Nephron (organoid): ENCODE measurements at regions not wholly inside any gene's neighbourhood (a gene's known extent, or its start where the extent isn't known, plus 50 kb on each side); places are given as distances from the start of the nearest gene placed in this dataset.

Experiments
- H3K27ac Mint-ChIP-seq, 3 experiments: 2 replicates each; pipeline ENCODE4 v1.8.0; 2020; ENCODE audit warnings: mixed read lengths in 3 of 3, mild to moderate bottlenecking in 2 of 3, moderate library complexity in 1 of 3
- H3K27me3 Mint-ChIP-seq: 2 replicates; pipeline ENCODE4 v1.8.0; 2021; ENCODE audit warnings: low read depth, mild to moderate bottlenecking, moderate library complexity, mixed read lengths
- H3K36me3 Mint-ChIP-seq: 2 replicates; pipeline ENCODE4 v1.8.0; 2020; ENCODE audit warnings: low read depth, mixed read lengths
- H3K4me1 Mint-ChIP-seq: 2 replicates; pipeline ENCODE4 v1.8.0; 2020; ENCODE audit warnings: mixed read lengths
- H3K4me3 Mint-ChIP-seq, 3 experiments: 2 replicates each; pipeline ENCODE4 v1.8.0; 2020; ENCODE audit warnings: mild to moderate bottlenecking in 3 of 3, mixed read lengths in 3 of 3, moderate library complexity in 2 of 3
- H3K9me3 Mint-ChIP-seq: 2 replicates; pipeline ENCODE4 v1.8.0; 2020; ENCODE audit warnings: mixed read lengths
- TF ChIP-seq, protein P1 (sequence below), 3 experiments: fragments of 200-600 bp; sonication (generic); IDR thresholded peaks; one replicate each; pipeline ENCODE4 v1.5.0; 2021; ENCODE audit warnings: antibody characterized with exemption in 3 of 3; ENCODE audit not compliant: unreplicated experiment in 3 of 3

DNA sequence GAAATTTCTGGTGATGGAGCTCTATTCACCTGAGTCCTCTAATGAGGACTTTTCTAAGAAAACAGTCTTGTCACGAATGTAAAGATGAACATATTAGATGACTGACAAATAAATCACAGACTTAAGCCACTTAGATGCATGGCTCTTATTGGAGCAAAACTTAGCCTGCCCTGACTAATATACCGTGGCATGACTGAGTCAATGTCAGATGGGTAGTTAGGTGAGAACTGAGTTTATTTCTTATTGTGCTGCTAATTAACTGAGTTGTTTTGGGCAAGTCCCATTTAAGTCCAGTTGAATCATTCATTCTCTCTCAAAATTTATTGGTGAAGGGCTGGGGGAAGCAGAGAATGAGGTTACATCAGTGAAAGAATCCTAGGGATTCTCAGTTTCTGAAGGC is 459.8 kb downstream of the MCTP2 start:
- Mint-ChIP-seq H3K9me3 (no peaks in the 10 kb centered on the region), H3K4me1 (no peaks in the 10 kb centered on the region), H3K4me3 (no peak overlapping the region), H3K27me3 (no peaks in the 10 kb centered on the region), H3K36me3 (no peaks in the 10 kb centered on the region), H3K27ac (no peak overlapping the region)
- TF ChIP-seq, protein P1, sequence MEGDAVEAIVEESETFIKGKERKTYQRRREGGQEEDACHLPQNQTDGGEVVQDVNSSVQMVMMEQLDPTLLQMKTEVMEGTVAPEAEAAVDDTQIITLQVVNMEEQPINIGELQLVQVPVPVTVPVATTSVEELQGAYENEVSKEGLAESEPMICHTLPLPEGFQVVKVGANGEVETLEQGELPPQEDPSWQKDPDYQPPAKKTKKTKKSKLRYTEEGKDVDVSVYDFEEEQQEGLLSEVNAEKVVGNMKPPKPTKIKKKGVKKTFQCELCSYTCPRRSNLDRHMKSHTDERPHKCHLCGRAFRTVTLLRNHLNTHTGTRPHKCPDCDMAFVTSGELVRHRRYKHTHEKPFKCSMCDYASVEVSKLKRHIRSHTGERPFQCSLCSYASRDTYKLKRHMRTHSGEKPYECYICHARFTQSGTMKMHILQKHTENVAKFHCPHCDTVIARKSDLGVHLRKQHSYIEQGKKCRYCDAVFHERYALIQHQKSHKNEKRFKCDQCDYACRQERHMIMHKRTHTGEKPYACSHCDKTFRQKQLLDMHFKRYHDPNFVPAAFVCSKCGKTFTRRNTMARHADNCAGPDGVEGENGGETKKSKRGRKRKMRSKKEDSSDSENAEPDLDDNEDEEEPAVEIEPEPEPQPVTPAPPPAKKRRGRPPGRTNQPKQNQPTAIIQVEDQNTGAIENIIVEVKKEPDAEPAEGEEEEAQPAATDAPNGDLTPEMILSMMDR (IDR thresholded peaks at IDR 0.05; ENCODE audit: unreplicated experiment in 3 of 3), result no peak

DNA sequence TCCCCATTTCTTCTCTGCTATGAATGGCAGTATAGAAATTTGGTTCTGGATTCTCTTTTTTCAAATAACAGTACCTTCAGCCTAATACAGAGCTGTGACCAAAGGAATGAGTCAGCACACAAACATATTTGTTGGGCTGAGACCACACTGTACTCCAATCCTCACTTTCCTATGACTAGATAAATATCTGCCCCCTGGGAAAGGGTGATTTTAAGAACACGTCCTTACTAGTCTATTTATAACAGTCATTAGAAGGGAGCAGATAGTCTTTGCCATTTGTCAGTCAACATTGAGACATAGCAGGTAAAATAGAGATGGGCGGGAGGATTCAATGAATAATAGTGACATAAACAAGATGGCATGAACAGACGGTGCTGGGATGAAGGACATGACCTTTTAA is 461.3 kb downstream of the MCTP2 start:
- H3K4me1 Mint-ChIP-seq, result no peaks in the 10 kb centered on the region
- TF ChIP-seq, protein P1 (IDR thresholded peaks at IDR 0.05; ENCODE audit: unreplicated experiment in 3 of 3), result no peak
- H3K27me3 Mint-ChIP-seq, result no peaks in the 10 kb centered on the region
- H3K27ac Mint-ChIP-seq, result no peak overlapping the region
- H3K4me3 Mint-ChIP-seq, result no peak overlapping the region
- no peaks in the 10 kb centered on the region for H3K9me3 Mint-ChIP-seq
- no peaks in the 10 kb centered on the region for H3K36me3 Mint-ChIP-seq

DNA sequence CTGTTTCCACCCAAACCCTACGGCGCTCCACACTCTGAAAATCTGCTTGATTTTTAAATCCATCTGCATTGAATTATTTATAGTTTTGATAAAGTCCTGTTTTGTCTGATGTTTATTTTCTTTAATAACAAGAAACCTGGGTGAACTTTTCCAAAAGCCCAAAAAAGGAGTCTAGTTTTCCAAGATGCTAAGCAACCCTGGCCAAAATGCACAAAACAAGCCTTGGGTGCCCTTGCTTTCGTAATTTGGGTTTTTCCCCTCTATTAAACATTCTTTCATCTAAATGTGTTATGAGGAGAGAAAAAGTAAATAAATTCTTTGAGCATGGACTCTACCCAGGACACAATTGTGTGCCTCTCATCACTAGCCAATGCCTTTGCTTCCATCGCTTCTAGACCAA is 468.9 kb downstream of the MCTP2 start:
- Mint-ChIP-seq H3K9me3 (no peaks in the 10 kb centered on the region), H3K36me3 (no peaks in the 10 kb centered on the region), H3K4me3 (no peak overlapping the region), H3K4me1 (no peaks in the 10 kb centered on the region), H3K27me3 (peaks cover 4% of the 10 kb centered on the region), H3K27ac (no peak overlapping the region)
- TF ChIP-seq, protein P1 (IDR thresholded peaks at IDR 0.05; ENCODE audit: unreplicated experiment in 3 of 3), result no peak

DNA sequence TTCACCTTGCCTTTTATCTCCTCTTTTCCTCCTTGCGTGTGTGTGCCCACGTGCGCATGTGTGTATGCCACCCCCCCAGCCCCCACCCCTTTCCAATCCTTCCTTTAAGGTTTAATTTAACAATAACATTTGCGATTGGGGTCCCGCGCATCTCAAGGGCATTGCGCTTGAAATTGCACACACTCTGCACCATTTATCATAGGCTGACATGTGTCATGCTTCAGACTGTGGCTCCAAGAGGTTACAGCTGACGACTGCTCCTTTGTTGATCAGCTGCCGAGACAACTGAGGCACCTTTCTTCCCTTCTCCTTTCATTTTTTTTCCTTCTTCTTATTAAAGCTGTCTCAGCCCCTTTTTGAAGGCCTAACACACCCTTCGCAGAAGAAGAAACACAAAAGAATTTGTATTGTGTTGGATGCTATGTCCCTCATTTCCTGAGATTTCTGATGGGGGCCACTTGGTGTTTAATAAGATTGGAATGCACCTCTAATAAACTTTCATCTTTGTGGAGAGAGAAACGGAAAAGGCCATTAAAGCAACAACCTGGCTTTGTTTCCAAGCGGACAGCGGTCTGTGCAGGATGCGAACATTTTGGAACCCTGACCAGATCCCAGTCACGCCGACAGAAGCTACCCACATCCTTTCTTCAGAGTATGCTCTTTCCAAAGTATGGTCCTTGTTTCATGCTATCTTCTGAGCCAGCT is 470.1 kb downstream of the MCTP2 start:
- Mint-ChIP-seq H3K9me3 (no peaks in the 10 kb centered on the region), H3K27ac (no peak overlapping the region), H3K4me1 (no peaks in the 10 kb centered on the region), H3K27me3 (peaks cover 11% of the 10 kb centered on the region), H3K36me3 (no peaks in the 10 kb centered on the region), H3K4me3 (no peak overlapping the region)
- TF ChIP-seq, protein P1 (IDR thresholded peaks at IDR 0.05; ENCODE audit: unreplicated experiment in 3 of 3), result no peak

DNA sequence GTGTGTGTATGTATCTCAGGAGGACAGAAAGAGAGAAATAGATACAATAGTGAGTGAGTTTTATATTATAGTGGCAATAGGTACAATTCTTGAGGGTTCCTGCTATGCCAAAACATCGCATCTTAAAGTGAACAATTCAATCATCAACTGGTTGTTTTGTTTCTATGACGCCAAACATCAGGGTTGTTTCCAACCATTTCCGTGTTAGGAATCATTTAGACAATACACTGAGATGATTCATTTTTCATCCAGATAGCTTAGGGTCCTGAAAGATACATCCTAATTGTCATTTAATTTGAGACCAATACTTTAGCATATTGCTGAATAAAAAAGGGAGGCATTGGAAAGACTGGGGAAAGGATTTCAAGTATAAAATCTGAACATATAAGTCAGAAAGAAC is 472.2 kb downstream of the MCTP2 start:
- TF ChIP-seq, protein P1 (IDR thresholded peaks at IDR 0.05; ENCODE audit: unreplicated experiment in 3 of 3), result no peak
- no peak overlapping the region for H3K27ac Mint-ChIP-seq
- no peaks in the 10 kb centered on the region for H3K36me3 Mint-ChIP-seq
- no peaks in the 10 kb centered on the region for H3K4me1 Mint-ChIP-seq
- H3K4me3 Mint-ChIP-seq, result no peak overlapping the region
- H3K9me3 Mint-ChIP-seq, result no peaks in the 10 kb centered on the region
- H3K27me3 Mint-ChIP-seq, result peaks cover 17% of the 10 kb centered on the region

DNA sequence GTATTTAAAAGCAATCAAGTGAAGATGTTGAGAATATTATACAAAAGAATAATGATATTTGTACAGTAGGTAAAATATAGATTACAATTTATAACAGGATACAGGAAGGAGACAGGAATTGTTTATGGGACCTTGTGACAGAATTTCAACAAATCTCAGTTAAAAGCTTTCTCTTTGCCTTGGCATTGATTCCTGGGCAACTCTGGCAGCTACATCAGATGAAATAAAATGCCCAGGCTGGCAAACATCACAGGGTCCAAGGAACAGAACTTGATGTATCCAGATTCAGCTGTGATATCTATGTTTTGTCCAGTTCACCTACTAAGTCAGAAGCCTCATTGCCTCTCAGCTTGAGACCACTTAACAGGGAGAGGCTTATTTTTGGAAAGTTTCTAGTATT is 473.1 kb downstream of the MCTP2 start:
- Mint-ChIP-seq H3K27ac (no peak overlapping the region), H3K4me3 (no peak overlapping the region), H3K27me3 (peaks cover 17% of the 10 kb centered on the region), H3K4me1 (no peaks in the 10 kb centered on the region), H3K9me3 (no peaks in the 10 kb centered on the region), H3K36me3 (no peaks in the 10 kb centered on the region)
- TF ChIP-seq, protein P1 (IDR thresholded peaks at IDR 0.05; ENCODE audit: unreplicated experiment in 3 of 3), result no peak
